ENCODE measurements at regions not wholly inside any gene's neighbourhood (a gene's known extent, or its start where the extent isn't known, plus 50 kb on each side); places are given as distances from the start of the nearest gene placed in this dataset.

DNA sequence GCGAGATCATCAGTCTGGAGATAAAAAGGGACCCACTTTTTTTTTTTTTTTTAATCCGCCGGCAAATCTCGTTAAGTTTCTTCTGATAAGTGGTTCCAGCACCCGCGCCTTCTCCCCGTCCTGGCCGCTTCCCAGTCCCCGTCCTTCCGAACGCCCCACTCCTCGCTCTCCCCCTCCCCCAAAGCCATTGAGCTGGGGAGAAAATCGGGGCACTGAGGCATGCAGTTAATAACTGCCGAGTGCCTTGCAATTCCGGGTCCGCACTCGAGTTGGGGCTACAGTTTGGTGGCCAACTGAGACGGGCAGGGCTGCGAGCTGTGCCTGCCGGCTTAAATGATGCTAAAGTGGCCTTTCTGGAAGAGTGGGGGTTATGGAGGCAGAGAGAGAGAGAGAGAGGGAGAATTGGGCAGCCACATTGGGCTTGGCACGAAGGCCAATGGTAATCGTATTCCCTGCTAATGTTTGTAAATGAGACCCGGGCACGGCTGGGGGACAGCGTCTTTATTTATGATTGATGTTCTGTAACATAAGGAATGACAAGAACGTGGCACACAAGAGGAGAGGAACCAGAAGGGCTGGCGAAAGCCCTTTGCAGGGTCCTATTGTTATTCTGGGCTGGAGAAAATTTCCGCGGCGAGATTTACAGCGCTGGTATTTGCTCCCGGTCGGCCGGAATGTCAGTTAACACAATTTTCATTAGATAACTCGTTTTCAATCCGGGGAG, 115.4 kb upstream of the MYL2 start:
- ATAC-seq (ENCODE audit: low FRiP score) (no peak), DNase-seq (ENCODE audit: low spot score) (no peak)
- TF ChIP-seq, protein P1, sequence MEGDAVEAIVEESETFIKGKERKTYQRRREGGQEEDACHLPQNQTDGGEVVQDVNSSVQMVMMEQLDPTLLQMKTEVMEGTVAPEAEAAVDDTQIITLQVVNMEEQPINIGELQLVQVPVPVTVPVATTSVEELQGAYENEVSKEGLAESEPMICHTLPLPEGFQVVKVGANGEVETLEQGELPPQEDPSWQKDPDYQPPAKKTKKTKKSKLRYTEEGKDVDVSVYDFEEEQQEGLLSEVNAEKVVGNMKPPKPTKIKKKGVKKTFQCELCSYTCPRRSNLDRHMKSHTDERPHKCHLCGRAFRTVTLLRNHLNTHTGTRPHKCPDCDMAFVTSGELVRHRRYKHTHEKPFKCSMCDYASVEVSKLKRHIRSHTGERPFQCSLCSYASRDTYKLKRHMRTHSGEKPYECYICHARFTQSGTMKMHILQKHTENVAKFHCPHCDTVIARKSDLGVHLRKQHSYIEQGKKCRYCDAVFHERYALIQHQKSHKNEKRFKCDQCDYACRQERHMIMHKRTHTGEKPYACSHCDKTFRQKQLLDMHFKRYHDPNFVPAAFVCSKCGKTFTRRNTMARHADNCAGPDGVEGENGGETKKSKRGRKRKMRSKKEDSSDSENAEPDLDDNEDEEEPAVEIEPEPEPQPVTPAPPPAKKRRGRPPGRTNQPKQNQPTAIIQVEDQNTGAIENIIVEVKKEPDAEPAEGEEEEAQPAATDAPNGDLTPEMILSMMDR (IDR thresholded peaks at IDR 0.05): no peak

DNA sequence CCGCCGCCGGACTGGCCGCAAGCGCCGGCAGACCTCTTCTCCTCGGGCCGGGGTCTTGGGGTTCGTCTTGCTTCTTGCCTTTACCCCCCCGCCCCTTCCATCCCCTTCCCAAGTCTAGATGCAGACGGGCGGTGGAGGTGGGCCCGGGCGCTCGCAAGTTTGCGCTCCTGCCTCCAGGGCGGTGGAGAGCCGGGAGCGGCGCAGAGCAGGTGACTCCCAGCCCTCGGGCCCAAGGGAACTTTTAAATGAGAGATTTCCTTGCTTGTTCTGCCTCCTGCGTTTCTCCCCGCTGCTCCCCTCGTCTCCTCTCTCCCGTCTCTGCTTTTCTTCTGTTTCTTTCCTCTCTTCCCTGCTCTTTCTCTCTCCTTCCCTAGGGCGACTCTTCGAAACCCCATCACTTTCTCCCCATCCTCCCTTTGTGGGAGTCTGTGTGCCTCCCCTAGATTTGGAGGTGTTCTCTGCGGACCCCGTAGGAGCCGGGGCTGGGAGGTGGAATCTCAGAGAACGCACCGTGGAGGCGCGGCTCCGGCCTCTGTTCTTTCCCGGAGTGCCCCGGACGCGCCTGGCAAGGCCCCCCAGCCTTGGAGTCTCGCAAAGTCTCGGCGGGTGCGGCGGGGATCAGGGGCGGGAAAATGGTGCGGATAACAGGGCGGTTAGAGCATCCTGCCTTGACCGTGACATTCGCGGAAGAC, 114.7 kb upstream of the MYL2 start:
- TF ChIP-seq, protein P1 (IDR thresholded peaks at IDR 0.05): no peak
- ATAC-seq (ENCODE audit: low FRiP score) (no peak), DNase-seq (ENCODE audit: low spot score) (no peak)

DNA sequence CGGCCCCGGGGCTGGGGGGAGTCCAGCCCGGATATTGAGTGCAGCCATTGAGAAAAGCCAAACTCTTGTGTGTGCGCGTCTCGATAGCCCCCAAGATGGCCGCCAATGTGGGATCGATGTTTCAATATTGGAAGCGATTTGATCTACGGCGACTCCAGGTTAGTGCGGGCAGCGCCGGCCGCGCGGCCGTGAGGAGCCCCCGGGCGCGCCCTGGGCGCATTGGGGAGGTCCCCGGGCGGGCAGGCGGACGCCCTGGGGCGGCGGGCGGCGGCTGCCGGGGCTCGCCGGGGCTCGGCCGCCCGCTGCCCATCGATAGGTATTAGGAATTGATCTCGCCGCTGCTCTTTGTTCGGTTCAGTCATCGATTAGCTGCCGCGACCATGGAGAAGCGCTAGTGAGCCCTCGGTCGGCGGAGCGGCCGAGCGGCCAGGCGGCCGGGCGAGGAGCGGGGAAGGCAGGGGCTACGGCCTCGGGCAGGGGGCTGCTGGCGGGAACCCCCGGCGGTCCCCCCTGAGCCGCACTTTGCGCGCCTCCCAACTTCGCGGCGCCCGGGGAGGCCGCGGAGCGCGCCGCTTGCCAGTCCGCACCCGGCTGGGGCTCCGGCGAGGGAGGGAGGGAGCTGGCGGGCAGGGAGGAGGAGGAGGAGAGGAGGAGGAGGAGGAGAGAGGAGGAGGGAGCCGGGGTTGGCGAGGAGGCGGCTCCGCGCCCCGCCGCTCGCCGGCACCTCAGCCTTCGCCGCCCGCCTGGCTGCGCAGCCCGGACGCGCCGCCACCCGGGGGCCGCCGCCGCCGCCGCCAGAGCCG, 113.9 kb upstream of the MYL2 start, which contains the start of gene CUX2:
Gene CUX2 (plus strand): TSS at position 83 of the 803 bp plus-strand sequence.
- ATAC-seq (ENCODE audit: low FRiP score): no peak
- TF ChIP-seq, protein P1 (IDR thresholded peaks at IDR 0.05): no peak
- DNase-seq (ENCODE audit: low spot score): no peak

DNA sequence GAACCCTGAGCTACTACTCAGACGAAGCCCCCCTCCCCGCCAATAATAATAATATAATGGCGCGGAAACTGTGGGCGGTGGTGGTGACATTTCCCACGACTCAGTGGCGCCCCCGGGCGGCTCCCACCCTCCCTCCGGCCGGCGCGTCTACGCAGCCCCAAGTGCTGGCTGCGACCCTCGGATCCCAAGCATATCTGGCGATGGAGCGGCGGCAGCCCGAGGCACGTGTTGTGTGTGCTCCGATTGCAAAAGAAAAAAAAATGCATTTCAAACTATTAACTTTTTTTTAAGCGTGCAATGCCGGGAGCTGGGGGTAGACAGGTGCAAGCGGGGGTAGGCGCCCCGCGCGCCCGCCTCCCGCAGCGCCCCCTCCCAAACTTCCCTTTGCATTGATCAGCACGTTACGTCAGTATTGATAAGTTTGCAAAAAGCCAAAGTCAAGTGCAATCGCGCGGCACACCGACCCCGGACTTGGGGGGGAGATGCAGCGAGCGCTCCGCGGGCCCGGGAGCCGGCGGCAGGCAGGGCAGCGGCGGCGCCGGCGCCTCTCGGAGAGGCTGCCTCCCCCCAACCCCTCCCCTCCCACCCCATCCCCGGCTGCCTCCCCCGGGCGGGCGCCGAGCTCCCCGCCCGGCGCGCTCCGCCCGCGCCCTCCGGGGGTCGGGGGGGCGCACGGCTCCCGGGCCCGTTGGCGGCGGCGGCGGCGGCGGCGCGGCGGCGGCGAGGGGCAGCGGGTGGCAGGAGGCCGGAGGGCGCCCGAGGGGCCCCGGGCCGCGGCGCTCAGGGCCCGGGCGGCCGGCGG, 113.1 kb upstream of the MYL2 start:
- ATAC-seq (ENCODE audit: low FRiP score): no peak
- no peak for DNase-seq (ENCODE audit: low spot score)
- TF ChIP-seq, protein P1 (IDR thresholded peaks at IDR 0.05): no peak

DNA sequence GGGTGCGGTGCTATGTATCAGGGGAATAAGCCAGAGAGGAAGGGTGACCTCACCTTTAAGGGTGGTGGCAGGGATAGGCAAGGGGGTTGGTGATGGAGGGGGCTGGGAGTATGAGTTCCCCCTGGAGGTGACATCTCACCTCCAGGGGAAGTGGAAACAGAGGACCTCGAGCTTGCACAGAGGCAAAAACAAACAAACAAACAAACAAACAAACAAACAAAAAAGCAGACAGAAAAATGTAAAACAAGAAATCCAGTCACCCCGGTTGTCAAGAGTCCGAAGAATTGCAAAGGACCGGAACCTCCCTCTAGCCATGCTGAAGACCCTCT, 112.2 kb upstream of the MYL2 start:
- DNase-seq (ENCODE audit: low spot score): no peak
- no peak for ATAC-seq (ENCODE audit: low FRiP score)
- TF ChIP-seq, protein P1 (IDR thresholded peaks at IDR 0.05): no peak

DNA sequence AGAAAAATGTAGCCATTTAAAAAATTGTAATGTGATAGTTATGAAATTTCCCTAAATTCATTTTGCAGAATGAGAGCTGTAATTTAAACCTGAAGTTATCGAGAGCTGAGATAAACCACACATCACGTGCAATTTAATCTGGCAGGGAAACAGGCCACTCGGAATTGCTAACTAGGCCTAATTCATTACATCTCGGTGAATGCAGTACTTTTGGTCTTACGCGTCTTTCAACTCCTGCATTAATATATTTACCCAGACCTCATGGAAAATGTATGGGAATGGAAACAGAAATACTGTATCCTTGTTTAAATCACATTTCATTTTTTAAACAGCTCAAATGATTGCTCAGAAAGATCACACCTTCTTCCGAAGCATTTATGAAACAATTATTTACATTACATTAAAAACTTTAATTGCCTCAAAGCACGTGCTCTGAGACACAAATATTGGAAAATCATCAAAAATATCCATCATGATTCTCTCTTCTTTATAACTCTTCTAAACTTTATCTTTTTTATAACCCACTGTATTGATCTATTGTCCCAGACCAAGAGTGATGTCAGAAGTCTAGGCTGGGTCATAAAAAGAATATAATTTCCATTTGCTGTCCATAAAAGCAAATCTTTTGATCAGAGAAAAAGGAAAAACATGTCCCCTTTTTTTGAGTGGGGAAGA, 111.7 kb upstream of the MYL2 start:
- no peak for DNase-seq (ENCODE audit: low spot score)
- TF ChIP-seq, protein P1 (IDR thresholded peaks at IDR 0.05): no peak
- no peak for ATAC-seq (ENCODE audit: low FRiP score)

All from omental fat pad (tissue), 3 donors.